ENCODE measurements at regions not wholly inside any gene's neighbourhood (a gene's known extent, or its start where the extent isn't known, plus 50 kb on each side); places are given as distances from the start of the nearest gene placed in this dataset.

GRCh38 chr5:24163091-24163490, 481.7 kb downstream of the CDH10 start:
- ChIA-PET CTCF (ENCODE audit: low intra/inter-chr PET ratio) (no interaction called here), POLR2A (no interaction called here)
- ATAC-seq: no peak
- Histone ChIP-seq H2AFZ (ENCODE audit: low read depth, low read length) (no peak overlapping the region), H3K4me1 (replicated peaks in 1 of 2; ENCODE audit: control insufficient read depth in 2 of 2, insufficient read depth in 2 of 2, low read length in 2 of 2) (no peaks in the 10 kb centered on the region), H4K20me1 (replicated peaks; ENCODE audit: control insufficient read depth, insufficient read depth, low read length) (no peaks in the 10 kb centered on the region), H3K4me3 (no peak overlapping the region), H3K9me3 (replicated peaks; ENCODE audit: control insufficient read depth, insufficient read depth, low read depth, low read length) (no peaks in the 10 kb centered on the region), H3K9ac (ENCODE audit: insufficient read depth in 1 of 2, low read depth in 2 of 2, low read length in 2 of 2) (no peak overlapping the region), H3K36me3 (ENCODE audit: control insufficient read depth, insufficient read depth, low read length) (no peaks in the 10 kb centered on the region), H3K9me1 (ENCODE audit: control insufficient read depth, insufficient read depth, low read length) (no peaks in the 10 kb centered on the region), H3K4me2 (ENCODE audit: insufficient read depth, low read length) (no peak overlapping the region), H3K79me2 (ENCODE audit: control insufficient read depth, insufficient read depth, low read length) (no peaks in the 10 kb centered on the region), H3K27me3 (ENCODE audit: control insufficient read depth in 2 of 2, insufficient read depth in 2 of 2, low read length in 2 of 2) (no peaks in the 10 kb centered on the region), H3K27ac (ENCODE audit: extremely low read depth, low read depth, low read length) (no peak overlapping the region)
- FAIRE-seq: no peak
- intact Hi-C loops (cut with micrococcal nuclease): no loop called here
- WGBS (ENCODE audit: insufficient coverage, low coverage, missing lambda C conversion rate): 0% methylated on average over 2 of the region's 2 CpGs
- in situ Hi-C loops (cut with MboI): no loop called here
- TF ChIP-seq ZNF174 (CRISPR knock-in tag; IDR thresholded peaks at IDR 0.05) (no peak), MGA (IDR thresholded peaks at IDR 0.05) (no peak), CREBBP (IDR thresholded peaks at IDR 0.05; ENCODE audit: low read depth, low read length) (no peak), MED1 (CRISPR knock-in tag; IDR thresholded peaks at IDR 0.05; ENCODE audit: borderline replicate concordance) (no peak), VEZF1 (CRISPR knock-in tag; IDR thresholded peaks at IDR 0.05) (no peak), NFRKB (IDR thresholded peaks at IDR 0.05; ENCODE audit: low read depth) (no peak), CGGBP1 (CRISPR knock-in tag; IDR thresholded peaks at IDR 0.05) (no peak)
- no peak for DNase-seq (ENCODE audit: extremely low read depth in 1 of 4, low spot score in 3 of 4)
- no TSS peak for BruUV-seq (replicated peaks)
